SK-N-DZ (cell line): ENCODE measurements at regions not wholly inside any gene's neighbourhood (a gene's known extent, or its start where the extent isn't known, plus 50 kb on each side); places are given as distances from the start of the nearest gene placed in this dataset.

ENCODE experiments used
- DNase-seq: peaks from one replicate; pipeline ENCODE4 v3.0.0-alpha.2; 2015; ENCODE audit warnings: low spot score

DNA sequence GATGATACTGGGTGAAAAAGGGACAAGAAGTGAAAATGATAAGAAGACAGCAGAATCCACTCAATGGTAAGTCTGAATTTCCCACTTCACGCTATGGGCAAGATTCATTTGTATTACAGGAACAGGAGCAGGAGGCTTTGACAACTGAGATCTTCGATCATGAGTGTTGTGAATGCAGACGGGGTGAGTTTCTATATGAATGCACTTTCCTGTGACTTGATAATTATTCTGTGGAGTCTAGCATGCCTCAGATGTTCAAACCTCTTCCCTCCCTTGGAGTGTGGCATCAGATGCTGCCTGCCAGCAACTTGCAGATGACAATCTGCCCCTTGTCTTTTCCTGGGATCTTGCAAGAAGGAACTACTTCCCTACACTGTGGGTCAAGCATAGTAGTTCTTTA, 225.4 kb downstream of the HLX start:
- no peak for DNase-seq

DNA sequence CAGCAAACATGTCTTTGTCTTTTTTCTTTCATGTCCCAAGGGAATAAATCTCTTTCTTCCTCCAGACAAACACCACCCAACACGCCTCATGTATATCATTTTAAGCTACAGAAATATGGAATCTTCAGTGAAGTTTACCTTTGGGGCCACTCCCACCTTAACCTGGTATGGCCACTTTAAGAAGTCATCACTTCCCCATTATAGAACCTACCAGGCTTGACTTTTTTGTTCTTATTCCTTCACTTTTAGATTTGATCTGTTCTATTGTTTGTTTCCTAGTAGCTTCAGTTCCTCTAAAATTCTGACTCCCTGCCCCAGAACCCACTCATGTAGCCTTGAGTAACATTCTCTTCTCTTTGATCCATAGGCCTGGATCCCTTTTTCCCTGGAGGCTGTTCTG, 226.3 kb downstream of the HLX start:
- DNase-seq: no peak

DNA sequence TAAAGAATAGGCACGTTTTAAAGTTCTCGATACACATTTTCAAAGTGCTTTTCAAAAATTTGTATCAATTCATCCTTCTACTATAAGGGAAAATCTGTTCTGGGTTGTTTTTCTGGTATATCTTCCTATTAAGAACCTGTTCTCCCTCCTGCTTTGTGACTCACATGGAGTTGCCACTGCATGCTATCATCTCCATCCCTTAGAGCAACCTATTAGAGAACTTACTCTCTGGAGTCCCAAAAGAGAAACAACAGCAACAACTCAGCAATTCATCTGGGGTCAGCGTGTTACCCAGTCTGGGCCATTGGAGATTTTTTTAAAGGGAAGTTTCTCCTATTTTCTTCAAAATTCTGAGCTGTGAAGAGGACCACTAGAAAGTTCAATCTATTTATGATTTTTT, 227.4 kb downstream of the HLX start:
- DNase-seq: no peak

DNA sequence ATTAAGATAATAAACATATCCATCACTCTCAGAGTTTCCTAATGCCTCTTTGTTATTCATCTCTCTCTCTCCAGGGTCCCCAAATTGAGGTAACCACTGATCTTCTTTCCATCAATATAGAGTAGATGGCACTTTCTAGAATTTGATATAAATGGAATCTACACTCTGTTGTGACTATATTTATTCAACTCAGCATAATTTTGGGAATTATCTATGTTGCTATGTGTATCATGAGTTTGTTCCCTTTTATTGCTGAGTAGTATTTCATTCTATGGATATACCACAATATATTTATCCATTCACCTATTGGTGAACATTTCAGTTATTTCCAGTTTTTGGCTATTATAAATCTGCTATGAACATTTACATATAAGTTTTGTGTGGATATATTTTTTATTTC, 230.7 kb downstream of the HLX start:
- no peak for DNase-seq

DNA sequence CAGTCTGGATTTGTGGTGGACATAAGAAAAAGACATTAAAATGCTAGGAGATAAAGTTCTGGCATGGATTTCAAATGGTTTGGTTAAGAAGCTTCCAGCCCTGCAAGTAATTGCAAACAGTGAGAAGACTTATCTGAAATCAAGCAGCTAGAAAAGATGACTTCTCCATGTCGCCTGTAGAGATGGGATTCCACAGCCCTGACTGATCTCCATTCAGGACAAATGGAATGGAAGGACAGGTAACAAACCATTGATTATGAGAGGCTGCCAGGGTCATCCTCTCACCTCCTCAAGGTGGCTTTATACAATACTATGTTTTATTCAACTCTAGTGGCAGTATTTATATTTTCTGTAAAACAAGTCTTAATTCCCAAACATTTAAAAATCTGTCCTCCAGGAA, 237.9 kb downstream of the HLX start:
- DNase-seq: no peak

DNA sequence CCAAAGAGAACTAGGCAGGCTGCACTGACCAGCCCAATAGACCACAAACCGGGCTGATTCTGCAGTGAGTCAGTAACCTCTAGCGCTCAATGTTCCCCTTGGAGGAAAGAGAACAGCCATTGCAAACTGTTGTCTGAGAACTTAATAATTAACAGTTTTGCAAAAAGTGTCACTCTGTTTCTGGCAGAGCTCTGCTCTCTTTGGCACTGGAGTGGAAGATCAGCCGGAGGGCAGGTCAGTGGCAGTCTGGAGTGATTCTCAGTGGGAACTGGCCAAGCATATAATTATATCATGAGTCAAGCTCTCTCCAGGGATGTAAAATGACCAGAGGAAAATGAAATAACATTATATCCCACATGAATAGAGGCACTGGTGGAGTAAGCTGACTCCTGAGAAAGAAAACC, 238.3 kb downstream of the HLX start:
- peak; percentile 21 for DNase-seq

DNA sequence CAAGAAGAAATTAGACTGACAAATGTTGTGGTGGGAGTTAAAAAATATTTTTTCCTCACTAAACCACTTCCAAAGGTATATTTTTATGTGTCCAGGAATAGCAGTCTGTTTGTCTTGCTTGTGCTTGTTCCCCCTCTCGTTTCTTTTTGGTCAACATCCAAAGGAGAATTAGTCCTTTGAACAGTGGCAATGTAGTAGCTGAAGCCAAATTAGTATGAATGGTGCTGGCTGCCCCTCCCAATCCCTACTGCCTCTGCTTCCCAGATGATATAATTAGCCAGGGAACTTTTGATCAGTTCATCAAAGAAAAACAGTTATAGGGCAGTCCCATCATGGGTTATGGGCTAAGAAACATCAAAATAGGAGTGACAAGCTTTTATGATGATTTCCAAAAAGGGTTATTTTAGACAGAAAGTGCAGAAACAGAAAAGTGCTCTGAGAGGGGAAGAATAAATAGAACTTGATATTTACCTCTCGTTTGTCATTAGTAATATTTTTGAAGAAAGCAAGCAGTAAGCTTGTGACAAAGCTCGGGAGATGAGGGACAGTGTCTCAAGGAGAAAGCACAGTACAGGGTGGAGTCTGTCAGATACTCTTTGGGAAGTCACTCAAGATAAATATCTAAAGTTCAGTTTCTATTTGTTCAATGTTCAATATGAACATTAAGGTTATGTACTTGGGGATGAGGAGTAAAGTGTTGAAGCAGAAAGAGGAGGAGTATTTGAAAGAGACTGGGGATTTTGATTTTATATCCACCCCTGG, 239.1 kb downstream of the HLX start:
- DNase-seq: no peak

DNA sequence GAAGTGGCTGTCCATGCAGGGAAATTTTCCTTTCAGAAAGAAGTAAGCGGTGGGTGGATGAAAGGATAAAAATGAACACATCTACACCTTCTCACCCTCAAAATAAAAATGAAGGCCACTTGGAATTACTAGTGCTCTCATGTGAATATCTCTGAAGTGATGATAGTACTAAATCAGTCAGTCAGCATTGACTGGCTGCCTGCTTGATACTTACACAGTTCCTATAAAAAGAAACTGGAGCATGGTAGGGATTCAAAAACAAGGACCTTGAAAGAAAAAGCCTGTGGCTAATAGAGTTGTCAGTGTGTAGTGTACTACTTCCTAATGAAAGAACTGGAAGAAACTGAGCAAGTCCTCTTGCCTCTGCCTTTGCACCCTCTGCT, 239.7 kb downstream of the HLX start:
- DNase-seq: no peak

DNA sequence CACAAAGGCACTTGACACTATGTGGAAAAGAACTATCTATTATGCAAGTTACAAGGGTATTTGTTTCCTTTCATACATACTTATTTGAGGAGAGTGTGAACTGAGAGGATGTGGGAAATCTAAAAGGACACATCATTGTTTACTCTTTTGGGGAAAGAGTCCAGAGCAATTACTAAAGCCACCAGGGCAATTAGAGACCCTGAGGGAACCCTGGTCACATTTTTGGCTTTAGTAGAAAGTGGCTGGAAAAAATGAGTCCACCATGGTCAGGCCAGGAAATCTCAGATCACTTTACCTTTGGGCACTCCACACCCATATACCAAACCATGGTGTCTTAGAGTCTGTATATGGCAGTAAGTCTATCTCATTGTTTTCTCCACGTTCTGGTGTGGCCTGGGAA, 243.3 kb downstream of the HLX start:
- DNase-seq: no peak

DNA sequence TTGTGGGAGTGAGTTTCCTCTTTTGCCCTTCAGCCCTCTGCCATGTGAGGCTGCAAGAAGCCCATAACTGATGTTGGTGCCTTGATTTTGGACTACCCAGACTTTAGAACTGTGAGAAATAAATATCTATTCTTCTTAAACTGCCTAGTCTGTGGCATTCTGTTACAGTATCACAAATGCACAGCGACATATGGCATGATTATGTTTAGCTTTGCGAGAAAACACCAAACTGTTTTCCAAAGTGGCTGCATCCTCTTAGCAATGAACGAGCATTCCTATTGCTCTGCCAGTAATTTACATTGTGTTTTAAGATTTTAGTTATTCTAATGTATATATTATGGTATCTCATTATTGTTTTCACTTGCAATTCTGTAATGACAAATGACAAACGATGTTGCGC, 246.7 kb downstream of the HLX start:
- no peak for DNase-seq

DNA sequence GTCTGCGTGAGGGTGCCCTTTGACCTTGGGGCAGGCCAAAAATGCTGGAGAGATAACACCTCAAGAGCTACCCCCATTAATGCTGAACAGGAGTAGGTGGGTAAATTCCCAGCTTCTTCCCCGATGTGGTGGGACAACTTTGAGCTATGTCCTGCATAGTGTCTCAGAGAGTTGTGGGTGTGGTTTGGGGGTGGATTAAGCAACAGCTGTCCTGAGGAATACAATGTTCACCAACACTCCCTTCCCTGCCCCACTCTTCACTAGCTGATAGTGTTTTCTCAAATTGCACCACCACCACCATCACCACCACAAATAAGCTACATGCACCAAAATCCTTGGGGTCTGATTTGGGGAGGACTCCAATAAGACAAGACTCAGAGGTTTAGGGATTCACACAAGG, 258.4 kb downstream of the HLX start:
- no peak for DNase-seq

DNA sequence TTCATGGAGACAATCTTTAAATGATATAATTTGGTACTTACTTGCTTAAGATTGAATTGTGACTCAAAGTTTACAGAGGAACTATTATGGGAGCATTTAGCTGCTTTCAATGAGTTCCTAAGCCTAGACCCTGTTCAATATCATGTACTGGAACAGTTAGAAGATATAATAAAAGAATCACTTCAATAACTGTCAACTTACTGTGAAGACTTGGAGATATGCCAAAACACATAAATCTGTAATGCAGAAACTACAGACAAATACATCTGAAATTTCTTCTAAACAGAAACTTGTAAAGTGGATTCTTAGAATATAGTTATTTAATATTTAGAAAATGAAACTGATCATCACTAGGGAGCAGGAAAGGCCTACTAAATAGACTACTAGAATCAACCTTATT, 259.3 kb downstream of the HLX start:
- DNase-seq: no peak

DNA sequence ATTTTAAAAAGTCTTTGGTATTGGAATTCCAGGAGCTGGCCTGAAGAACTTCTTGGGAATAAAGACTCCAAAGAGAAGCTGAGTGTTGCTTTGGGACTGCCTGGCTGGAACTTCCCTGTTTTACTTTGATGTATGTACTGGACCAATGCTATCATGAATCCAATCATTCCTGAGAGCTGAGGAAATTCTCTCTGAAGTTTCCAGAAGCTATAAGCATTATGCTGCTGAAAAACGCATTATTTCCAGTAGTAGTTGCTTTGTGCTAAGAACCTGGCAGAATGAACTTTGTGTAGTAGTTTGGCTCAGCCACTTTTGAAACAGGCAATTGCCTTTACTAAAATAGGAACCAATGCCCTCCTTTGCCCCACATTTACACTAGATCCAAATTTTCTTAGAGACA, 260.7 kb downstream of the HLX start:
- DNase-seq: no peak

DNA sequence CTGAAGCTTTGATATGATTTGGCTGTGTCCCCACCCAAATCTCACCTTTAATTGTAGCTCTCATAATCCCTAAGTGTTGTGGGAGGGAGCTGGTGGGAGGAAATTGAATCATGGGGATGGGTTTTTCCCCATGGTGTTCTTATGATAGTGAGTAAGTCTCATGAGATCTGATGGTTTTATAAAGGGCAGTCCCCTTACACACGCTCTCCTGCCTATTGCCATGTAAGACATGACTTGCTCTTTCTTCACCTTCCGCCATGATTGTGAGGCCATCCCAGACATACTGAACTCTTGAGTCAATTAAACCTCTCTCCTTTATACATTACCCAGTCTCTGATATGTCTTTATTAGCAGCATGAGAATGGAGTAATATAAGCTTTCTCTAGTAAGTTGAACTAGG, 261.9 kb downstream of the HLX start:
- DNase-seq: no peak

DNA sequence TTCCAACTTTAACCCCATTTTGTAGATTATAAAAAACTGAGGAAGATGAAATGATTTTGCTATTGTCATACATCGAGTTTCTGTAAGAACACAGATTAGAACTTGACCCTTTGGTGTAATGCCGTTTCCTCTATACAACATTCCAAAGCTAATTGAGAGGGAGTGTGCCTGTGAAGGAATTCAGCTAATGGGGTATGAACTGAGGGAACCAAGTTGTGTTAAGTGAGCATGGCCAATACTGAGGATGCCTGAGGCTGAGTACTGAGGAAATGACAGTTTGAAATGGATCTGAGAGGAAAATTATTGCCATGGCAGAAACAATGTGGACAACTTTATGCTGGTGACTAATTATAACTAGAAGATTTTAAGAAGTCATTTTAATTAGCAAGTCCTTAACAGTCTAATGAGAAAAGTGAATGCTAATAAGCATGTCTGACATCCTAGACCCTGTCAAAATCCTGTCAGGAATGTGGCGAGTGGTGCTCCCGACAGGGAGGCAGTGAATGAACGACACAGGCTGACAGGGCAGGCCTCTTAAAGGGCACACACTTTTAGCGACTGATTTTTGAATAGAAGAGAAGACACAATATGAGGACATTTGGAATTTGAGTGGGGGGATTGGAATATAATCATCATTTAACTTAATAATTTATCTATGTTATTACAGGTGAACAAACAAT, 262.5 kb downstream of the HLX start:
- DNase-seq: no peak

DNA sequence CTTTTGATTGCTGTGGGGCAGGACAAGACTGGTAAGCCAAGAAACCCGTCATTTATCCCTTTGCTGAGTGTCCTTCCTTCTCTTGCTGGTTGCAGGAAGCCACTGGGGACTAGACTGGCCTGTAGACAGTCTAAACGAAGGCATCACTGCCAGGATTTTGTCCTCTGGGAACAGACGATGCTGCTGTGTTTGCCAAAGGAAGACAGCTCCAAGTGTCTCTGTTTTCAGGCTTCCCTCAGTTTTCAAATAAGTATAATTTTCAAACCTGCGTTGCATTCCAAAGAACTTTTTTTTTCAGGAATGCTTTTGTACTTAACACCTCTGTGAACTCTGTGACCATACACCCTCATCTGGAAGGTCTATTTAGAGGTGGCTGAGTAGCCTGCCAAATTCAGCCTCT, 269.4 kb downstream of the HLX start:
- no peak for DNase-seq

DNA sequence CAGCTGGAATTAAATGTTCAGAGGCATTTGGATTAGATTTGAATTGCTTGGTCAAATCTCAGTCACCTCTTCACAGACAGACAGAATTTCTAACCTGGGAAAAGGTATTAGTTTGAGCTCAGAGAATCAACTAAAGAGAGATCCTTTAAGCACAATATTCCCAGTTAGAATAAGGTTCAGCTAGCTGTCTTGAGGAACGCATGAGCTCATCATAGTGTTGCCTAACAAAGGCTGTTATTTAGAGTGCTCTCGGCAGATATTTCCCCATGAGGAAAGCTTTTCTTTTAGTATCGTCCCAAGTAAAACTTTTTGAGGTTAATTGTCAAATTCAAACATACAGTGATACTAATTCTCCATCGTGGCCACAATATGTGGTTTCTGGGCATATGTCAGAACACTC, 269.9 kb downstream of the HLX start:
- no peak for DNase-seq

DNA sequence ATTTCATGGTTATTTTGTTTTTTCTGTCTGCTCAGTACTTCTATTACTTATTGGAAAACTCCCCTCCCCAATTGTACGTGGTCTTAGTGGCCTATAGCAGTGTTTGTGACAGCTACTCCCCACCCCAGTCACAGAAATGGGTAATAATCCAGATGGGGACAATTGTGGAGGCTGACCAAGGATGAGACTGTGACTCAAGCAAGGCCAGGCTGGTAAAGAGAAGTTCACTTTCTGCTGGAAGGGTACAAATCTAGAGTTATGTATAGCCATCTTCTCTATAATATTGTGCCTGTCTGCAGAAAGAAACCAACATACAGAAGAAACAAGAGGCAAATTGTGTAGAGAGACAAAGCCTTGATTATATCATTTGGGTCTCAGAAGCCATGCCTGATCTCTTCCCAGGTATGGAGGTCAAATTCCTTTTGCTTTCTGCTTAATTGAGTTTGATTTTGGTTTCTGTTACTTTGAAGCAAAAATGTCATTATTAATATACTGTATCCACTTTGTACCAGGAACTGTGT, 270.4 kb downstream of the HLX start:
- no peak for DNase-seq

DNA sequence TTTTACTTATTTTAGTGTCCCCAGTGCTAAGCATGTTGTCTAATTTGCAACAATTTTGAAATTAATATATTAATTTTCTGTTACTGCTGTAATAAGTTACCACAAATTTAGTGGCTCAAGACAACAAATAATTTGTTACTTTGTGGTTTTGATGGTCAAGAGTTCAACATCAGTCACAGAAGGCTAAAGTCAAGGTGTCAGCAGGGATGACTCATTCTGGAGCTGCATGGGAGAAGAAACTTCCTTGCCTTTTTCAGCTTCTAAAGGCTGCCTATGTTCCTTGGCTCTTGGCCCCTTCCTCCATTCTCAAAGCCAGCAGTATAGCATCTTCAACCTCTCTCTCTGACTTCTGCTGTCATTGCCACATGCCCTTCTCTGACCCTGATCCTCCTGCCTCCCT, 271.8 kb downstream of the HLX start:
- DNase-seq: no peak

DNA sequence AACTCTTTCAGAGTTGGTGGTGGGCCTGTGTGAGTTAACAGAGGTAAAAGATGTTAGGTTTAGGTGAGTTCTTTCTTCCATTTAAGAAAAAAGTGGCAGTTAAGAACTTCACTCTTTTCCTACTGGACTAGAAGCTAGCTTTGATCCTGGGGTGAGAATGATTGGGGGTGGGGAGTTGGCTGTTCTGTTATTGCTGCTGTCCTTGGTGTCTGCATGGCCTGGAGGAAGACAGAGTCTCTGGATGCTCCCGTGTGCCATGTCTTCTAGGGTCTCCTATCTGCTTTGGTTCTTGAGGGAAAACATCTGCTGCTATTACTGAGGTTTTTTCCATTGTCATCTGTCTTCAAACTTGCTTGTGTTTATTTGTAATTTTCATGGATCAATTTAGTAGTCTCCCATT, 275.7 kb downstream of the HLX start:
- no peak for DNase-seq

DNA sequence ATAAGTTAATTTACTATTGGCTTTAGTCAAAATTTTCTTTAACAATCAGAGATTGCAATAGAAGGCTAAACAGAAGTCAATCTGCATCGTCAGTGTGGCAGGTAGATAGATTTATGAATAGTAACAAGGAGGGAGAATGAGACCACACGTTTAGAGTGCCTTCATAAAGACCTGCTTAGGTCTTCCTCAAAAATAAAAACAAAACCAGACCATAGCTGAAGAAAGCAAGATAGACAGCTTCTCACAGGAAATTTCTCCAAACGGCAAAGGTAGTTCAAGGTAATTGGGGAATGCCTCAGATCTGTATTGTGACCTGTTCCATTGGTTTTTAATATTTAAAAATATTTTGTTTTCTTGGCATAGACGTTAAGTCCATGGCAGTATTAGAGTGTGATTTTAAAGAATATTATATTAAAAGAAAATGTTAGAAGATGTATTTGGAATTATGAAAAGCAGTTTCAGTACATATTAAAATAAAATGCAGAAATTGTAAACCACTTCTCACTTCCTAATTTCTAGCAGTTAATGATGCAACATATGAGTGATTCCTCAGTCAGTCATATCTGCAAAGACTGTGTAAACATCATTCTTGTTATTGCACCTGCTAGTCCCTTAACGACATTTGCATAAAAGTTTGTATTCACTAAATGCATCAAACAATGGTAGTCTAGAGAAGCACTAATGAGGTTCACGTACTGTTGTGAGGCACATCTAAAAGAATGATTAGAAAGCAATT, 278.0 kb downstream of the HLX start:
- DNase-seq: no peak

DNA sequence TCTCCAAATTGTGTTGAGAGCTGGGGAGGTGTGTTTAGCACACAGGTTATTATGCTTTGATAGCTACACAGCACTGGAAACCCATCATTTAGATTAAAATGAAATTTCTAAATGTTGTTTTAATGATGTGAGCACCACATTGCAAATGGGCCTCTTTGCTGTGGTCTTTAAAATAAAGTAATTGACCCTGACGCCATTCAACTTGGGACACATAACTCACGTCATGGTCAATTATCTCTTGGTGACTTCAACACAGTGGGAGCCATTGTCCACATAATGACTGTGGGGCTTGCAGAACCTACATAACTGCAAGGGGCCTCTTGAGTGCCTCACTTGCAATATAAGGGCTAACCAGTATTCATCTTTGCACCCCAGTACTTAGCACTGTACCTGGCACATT, 280.4 kb downstream of the HLX start:
- DNase-seq: no peak

DNA sequence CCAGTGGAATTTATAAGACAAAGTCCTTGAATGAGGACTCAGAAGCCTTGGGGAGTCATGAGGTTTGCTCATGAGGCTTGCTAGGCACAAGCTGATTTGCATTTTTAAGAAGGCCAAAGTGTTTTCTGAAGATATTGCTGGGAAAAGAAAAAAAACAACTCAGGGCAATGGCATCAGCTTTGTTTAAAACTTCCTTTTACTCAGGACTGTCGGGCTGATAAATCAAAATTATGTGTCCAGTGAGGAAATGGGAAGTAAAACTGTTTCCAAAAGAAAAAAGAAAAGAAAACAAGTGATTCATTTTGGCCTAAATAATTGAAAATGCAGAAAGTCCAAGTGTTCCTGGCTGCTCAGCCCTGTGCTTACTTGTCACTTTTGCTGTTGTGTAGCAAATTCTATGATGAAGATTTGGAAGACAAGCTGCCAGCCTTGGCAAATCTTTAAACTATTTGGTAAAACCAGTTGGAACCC, 282.4 kb downstream of the HLX start:
- DNase-seq: no peak
